Cardiac fibroblast (primary cell): ENCODE measurements at regions not wholly inside any gene's neighbourhood (a gene's known extent, or its start where the extent isn't known, plus 50 kb on each side); places are given as distances from the start of the nearest gene placed in this dataset.
A peak's percentile ranks its signal among the peaks of the same experiment; 100 is the strongest.

Experiments
- DNase-seq, 2 donors: peaks; one replicate each; pipeline versions ENCODE4 v3.0.0 to v3.0.0-alpha.2; 2010; ENCODE audit warnings: low read depth in 2 of 2
- H3K4me3 ChIP-seq, 2 donors: replicated peaks in 1 of 2; 1 replicate in 1 of 2; 2 replicates in 1 of 2; pipeline ENCODE4 v1.5.1; 2011; ENCODE audit warnings: low read depth in 2 of 2, low read length in 2 of 2, mild to moderate bottlenecking in 2 of 2, moderate library complexity in 1 of 2
- TF ChIP-seq, protein P1 (sequence below): IDR thresholded peaks from one replicate; pipeline ENCODE4 v1.5.1; 2011; ENCODE audit warnings: low read depth, mild to moderate bottlenecking, low read length, inconsistent platforms

DNA sequence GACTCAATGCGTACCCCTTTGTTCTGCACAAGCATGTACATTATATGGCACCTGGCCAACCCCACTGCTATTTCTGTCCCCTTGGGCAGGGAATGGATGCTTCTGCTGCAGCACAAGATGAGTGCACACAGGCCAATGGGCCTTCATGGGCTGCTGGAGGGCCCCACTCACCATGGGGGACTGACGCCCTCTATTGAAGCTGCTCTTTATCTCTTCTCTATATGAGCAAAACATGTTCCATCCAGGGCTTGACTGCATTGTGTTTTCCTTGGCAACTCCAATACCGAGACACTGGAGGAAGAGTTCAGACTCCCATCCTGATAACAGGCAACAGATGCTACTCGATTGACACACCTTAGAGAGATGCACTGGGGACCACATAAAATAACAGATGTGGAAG is 251.6 kb upstream of the NCKAP5 start:
- no peak overlapping the region for H3K4me3 ChIP-seq
- TF ChIP-seq, protein P1, sequence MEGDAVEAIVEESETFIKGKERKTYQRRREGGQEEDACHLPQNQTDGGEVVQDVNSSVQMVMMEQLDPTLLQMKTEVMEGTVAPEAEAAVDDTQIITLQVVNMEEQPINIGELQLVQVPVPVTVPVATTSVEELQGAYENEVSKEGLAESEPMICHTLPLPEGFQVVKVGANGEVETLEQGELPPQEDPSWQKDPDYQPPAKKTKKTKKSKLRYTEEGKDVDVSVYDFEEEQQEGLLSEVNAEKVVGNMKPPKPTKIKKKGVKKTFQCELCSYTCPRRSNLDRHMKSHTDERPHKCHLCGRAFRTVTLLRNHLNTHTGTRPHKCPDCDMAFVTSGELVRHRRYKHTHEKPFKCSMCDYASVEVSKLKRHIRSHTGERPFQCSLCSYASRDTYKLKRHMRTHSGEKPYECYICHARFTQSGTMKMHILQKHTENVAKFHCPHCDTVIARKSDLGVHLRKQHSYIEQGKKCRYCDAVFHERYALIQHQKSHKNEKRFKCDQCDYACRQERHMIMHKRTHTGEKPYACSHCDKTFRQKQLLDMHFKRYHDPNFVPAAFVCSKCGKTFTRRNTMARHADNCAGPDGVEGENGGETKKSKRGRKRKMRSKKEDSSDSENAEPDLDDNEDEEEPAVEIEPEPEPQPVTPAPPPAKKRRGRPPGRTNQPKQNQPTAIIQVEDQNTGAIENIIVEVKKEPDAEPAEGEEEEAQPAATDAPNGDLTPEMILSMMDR, result no peak
- DNase-seq, result peak in 1 of 2 donors; percentile 46

DNA sequence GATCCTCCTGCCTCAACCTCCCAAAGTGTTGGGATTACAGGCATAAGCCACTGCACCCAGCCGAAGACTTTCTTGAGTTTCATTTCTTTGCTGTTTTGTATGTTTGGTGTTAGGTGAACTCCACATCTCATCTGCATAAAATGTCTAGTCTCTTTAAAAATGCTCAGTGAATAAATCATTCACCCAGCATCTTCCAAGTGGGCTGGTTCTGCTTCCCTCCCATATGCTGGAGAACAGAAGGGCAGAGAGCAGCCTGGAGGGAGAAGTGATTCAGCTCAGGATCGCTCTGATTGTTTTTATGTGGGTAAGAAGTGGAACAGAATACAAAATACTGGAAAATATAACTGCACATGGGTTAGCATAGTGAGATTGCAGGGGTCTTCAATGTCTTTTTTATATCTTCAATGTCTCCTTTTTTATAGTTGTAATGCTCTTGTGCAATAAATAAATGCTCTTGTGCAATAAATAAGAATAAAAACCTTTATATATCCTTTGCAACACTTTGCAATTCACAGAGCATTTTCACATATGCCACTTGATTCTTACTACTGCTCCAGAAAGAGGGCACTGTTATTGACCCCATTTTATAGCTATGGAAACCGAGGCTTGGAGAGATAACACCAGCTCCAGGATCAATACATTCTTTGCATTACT is 253.0 kb upstream of the NCKAP5 start:
- TF ChIP-seq, protein P1, result no peak
- no peak overlapping the region for H3K4me3 ChIP-seq
- DNase-seq, result peak; percentile 56 to 84

DNA sequence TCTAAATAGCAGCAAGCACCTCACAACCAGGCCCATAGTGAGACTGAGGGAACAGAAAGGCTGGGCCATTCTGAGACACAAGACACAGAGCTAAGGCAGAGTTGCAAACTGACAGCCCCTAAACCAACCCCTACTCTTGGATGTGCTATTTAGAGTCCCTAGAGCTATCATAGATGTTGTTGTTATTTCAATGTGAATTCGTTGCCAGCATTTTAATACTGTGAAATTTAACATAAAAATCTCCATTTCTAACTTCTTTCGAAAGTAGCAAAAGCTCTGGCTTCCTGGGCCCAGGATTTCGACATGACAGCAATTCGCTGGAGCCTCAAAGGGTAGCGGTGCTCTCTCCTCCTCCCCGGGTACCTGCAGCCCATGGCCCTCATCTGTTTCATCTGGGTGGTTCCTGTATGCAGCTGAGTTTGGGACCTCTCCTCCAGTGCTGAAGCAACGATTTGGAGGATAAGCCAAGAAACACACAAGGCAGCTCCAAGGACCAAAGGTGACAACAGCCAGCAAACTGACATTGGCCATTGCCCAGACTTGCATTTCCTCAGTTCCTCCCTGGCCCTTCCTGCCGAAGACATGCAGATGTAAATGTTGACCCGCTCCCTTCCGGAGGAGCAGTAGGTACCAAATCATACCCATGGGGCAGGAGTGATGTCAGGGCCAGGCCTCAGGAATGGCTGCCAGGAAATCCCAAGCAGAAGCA is 254.4 kb upstream of the NCKAP5 start:
- H3K4me3 ChIP-seq, result no peak overlapping the region
- TF ChIP-seq, protein P1, result no peak
- DNase-seq, result no peak

DNA sequence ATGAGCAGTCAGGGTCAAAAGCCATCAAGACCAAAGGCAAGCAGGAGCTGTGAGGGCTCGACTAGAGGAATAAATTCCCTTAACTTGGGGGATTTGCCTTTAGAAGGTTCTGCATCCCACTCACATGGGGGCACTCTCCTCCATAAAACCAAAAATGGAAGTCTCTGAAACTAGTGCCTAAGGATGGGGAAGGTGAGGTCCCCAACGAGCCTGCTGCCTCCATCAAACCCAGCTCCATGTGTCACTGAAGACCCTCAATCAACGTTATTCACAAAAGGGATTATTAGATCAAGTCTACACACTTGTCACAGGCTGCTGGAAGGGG is 254.9 kb upstream of the NCKAP5 start:
- DNase-seq, result no peak
- no peak overlapping the region for H3K4me3 ChIP-seq
- TF ChIP-seq, protein P1, result no peak

DNA sequence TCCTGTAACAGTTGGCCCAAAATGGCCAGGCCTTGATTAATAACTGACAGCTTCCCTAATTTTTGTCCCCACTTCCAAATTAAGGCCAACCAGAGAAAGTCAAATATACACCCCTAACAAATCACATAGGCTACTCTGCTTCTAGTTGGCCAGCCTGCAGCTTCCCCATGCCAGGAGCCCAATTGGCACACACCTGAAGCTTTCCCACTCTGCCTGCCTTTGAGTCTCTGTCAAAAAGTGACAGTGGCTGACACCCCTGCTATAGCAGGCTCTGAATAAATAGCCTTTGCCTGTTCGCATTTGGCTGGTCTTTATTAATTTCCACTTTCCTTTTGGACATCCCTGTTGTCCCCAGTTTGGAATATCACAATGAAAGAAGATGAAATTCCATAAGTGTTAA is 256.6 kb upstream of the NCKAP5 start:
- TF ChIP-seq, protein P1, result no peak
- H3K4me3 ChIP-seq, result no peak overlapping the region
- DNase-seq, result no peak

DNA sequence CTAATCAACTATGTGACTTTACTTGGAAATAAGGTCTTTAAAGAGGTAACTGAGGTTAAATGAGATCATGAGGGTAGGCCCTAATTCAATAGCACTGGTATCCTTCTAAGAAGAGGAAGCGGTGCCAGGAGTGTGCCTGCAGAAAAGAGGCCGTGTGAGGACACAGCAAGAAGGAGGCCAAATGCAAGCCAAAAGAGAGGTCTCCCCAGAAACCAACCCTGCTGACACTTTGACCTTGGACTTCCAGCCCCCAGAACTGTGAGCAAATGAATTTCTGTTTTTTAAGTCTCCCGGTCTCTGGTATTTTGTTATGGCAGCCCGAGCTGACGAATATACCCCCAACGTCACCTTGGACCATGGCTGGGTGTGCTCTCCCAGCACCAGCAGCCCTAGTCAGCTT is 257.5 kb upstream of the NCKAP5 start:
- H3K4me3 ChIP-seq, result no peak overlapping the region
- no peak for DNase-seq
- TF ChIP-seq, protein P1, result no peak
